Upper lobe of left lung (tissue), 4 donors: ENCODE measurements at regions not wholly inside any gene's neighbourhood (a gene's known extent, or its start where the extent isn't known, plus 50 kb on each side); places are given as distances from the start of the nearest gene placed in this dataset.

Experiments used
- EP300 ChIP-seq, 4 donors: sonication (generic); formaldehyde crosslinking; IDR thresholded peaks; one replicate each; pipeline ENCODE4 v1.5.1; 2017; ENCODE audit warnings: antibody characterized with exemption in 4 of 4, control low read depth in 2 of 4
- POLR2A ChIP-seq, 4 donors: fragments of 450-650 bp; IDR thresholded peaks; one replicate each; pipeline ENCODE4 v1.5.1; 2016 to 2017; ENCODE audit warnings: antibody characterized with exemption in 4 of 4, mild to moderate bottlenecking in 2 of 4
- POLR2AphosphoS5 ChIP-seq, 2 donors: sonication (generic); formaldehyde crosslinking; IDR thresholded peaks; one replicate each; pipeline ENCODE4 v1.5.1; 2017; ENCODE audit warnings: antibody characterized with exemption in 2 of 2
- TF ChIP-seq, protein P1 (sequence below), 6 experiments: fragments of 450-650 bp in 4 of 6; fragments of 200-600 bp in 2 of 6; sonication (generic) in 2 of 6; IDR thresholded peaks; one replicate each; pipeline ENCODE4 v1.5.1; 2016 to 2019; ENCODE audit warnings: antibody characterized with exemption in 6 of 6

DNA sequence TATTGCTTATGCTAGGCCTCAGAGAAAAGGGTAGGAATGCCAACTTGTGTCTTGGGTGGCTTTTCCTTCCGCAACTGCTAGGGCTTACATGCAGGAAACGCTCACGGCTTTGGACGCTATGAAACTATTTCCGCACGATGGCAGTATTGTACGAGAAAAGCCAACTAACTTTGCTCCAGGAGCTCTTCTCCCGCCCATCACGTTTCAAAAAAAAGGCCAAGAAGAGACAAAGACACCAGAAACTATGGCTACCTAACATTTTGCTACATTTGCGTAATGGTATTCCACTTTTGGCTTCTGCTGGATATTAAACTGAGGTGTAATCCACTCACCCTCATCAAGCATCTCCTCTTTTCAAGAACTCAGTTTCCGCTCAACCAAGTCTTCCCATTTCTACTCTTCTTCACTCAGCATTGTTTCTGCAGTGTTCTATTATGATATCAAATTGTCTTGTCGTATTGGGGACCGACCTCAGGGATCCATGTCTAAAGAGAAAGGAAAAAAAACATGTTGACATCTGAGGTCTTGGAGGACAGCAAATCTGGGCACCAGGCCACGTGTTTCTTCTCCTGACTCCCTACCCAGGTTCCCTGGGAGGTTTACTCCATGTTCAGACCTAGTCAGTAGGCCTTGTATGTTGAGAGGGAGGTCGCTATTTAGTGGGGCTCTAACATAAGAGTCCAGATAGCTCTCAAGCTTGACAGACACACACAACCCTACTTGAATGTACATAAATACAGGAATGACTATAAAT is 239.4 kb upstream of the STK26 start:
- TF ChIP-seq, protein P1, sequence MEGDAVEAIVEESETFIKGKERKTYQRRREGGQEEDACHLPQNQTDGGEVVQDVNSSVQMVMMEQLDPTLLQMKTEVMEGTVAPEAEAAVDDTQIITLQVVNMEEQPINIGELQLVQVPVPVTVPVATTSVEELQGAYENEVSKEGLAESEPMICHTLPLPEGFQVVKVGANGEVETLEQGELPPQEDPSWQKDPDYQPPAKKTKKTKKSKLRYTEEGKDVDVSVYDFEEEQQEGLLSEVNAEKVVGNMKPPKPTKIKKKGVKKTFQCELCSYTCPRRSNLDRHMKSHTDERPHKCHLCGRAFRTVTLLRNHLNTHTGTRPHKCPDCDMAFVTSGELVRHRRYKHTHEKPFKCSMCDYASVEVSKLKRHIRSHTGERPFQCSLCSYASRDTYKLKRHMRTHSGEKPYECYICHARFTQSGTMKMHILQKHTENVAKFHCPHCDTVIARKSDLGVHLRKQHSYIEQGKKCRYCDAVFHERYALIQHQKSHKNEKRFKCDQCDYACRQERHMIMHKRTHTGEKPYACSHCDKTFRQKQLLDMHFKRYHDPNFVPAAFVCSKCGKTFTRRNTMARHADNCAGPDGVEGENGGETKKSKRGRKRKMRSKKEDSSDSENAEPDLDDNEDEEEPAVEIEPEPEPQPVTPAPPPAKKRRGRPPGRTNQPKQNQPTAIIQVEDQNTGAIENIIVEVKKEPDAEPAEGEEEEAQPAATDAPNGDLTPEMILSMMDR (IDR thresholded peaks at IDR 0.05): peak in 4 of 6 experiments; percentile 36 to 74 (median 58)
- TF ChIP-seq POLR2A (IDR thresholded peaks at IDR 0.05) (no peak), EP300 (IDR thresholded peaks at IDR 0.05) (no peak), POLR2AphosphoS5 (IDR thresholded peaks at IDR 0.05) (peak; percentile 33 to 78)
